Bronchial epithelial cell (primary cell): ENCODE measurements at regions not wholly inside any gene's neighbourhood (a gene's known extent, or its start where the extent isn't known, plus 50 kb on each side); places are given as distances from the start of the nearest gene placed in this dataset.
A peak's percentile ranks its signal among the peaks of the same experiment; 100 is the strongest.

Source experiments
- DNase-seq: peaks from one replicate; pipeline ENCODE4 v3.0.0-alpha.2; 2010; ENCODE audit warnings: low read depth
- FAIRE-seq: peaks from 2 replicates; lab custom pipeline; 2011; peaks lifted over from hg19 to GRCh38; lab: Jason Lieb, UNC
- H3K27me3 ChIP-seq: 2 replicates; pipeline ENCODE4 v1.5.1; 2011; ENCODE audit warnings: low read length; ENCODE audit not compliant: control insufficient read depth, insufficient read depth
- H3K36me3 ChIP-seq: 2 replicates; pipeline ENCODE4 v1.5.1; 2011; ENCODE audit warnings: low read length; ENCODE audit not compliant: control insufficient read depth, insufficient read depth
- H3K4me3 ChIP-seq: 2 replicates; pipeline ENCODE4 v1.5.1; 2011; ENCODE audit warnings: mild to moderate bottlenecking, low read depth, low read length, control low read depth
- TF ChIP-seq, protein P1 (sequence below): IDR thresholded peaks from 2 replicates; pipeline ENCODE4 v1.5.1; 2011; ENCODE audit warnings: mild to moderate bottlenecking, moderate library complexity, low read length, control low read depth, inconsistent platforms; ENCODE audit not compliant: insufficient read depth, severe bottlenecking

DNA sequence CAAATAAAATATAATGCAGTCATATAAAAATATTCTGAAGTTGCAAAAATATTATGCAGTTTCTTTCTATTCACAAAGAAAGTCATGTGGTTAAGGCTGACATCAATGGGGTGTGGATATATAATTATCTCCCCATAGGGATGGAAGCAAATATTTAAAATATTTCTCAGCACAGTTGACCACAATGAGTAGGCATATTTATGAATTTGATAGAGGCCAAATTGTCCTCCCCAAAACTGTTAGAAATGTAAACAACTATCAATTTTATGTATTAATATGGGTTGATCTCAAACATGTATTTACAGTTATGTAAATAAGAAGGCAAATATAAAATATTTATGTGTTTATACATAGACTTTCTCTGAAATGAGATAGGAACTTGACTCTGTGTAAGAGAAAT, 246.0 kb upstream of the CBLB start:
- Histone ChIP-seq H3K4me3 (no peak overlapping the region), H3K27me3 (no peaks in the 10 kb centered on the region), H3K36me3 (no peaks in the 10 kb centered on the region)
- DNase-seq: peak; percentile 38
- no peak for FAIRE-seq
- TF ChIP-seq, protein P1, sequence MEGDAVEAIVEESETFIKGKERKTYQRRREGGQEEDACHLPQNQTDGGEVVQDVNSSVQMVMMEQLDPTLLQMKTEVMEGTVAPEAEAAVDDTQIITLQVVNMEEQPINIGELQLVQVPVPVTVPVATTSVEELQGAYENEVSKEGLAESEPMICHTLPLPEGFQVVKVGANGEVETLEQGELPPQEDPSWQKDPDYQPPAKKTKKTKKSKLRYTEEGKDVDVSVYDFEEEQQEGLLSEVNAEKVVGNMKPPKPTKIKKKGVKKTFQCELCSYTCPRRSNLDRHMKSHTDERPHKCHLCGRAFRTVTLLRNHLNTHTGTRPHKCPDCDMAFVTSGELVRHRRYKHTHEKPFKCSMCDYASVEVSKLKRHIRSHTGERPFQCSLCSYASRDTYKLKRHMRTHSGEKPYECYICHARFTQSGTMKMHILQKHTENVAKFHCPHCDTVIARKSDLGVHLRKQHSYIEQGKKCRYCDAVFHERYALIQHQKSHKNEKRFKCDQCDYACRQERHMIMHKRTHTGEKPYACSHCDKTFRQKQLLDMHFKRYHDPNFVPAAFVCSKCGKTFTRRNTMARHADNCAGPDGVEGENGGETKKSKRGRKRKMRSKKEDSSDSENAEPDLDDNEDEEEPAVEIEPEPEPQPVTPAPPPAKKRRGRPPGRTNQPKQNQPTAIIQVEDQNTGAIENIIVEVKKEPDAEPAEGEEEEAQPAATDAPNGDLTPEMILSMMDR: no peak

DNA sequence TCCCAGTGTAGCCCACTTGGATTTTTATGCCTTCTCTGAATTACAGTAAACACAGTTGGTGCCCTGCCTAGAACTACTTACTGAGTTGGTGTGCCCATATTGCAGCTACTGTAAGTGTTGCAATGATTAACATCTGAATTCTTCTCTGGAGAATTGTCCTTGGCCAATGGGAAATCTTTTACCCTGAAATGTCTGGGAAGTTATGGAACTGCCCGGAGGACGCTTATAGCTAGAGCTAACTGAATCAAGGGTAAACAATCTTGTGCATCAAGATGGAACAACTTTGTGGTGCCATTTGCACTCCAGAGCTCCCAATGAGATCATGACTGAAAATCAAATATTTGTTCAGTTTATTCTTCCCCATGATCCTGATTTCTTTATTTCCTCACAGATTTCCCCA, 246.7 kb upstream of the CBLB start:
- FAIRE-seq (no peak), DNase-seq (no peak)
- Histone ChIP-seq H3K4me3 (no peak overlapping the region), H3K27me3 (no peaks in the 10 kb centered on the region), H3K36me3 (no peaks in the 10 kb centered on the region)
- TF ChIP-seq, protein P1: no peak

DNA sequence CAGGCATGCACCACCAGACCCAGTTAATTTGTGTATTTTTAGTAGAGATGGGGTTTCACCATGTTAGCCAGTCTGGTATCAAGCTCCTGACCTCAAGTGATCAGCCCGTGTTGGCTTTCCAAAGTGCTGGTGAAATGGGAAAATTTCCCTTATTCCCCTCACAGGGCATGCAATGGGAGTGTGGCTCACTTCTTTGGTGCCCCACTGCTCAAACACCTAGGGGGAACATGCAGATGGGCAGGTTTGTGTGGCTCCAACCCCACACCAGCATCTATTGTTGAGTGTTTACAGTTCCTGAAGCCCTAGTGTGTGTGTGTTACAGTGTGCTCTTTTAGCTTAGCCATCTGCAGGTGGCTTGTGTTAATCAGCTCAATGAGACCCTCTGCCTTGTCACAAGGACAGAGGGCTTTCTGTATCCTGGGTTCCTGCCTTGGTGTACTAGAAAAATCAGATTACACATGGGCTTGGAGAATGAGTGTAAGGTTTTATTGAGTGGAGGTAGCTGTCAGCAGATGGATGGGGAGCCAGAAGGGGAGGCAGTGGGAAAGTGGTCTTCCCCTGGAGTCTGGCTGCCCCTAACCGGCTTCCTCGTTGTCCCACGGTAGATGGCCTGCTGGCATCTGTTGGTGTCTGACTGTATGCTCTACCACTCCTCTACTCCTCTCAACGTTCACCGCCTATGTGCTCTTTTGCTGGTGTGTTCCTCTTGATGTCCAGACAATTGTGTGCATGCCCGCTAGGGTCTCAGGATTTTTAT, 248.1 kb upstream of the CBLB start:
- TF ChIP-seq, protein P1: no peak
- no peak for DNase-seq
- no peaks in the 10 kb centered on the region for H3K36me3 ChIP-seq
- FAIRE-seq: peak; percentile 50
- H3K27me3 ChIP-seq: no peaks in the 10 kb centered on the region
- no peak overlapping the region for H3K4me3 ChIP-seq

DNA sequence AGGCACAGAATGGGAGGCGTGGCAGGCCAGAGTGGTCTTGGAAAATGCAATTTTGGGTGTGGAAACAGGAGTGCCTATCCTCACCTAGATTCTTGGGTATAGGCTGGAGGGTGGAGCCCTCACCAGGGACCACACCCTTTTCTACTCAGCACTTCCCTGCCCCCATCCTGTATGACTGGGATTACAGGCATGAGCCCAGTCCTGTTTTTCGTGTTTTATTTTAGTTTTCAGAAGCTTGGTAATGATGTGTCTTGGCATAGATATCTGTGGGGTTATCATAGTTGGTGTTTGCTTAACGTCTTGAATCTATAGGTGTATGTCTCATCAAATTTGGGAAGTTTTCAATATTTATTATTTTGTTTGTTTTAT, 248.7 kb upstream of the CBLB start:
- H3K36me3 ChIP-seq: no peaks in the 10 kb centered on the region
- TF ChIP-seq, protein P1: no peak
- DNase-seq: peak; percentile 62
- no peak overlapping the region for H3K4me3 ChIP-seq
- H3K27me3 ChIP-seq: no peaks in the 10 kb centered on the region
- FAIRE-seq: no peak

DNA sequence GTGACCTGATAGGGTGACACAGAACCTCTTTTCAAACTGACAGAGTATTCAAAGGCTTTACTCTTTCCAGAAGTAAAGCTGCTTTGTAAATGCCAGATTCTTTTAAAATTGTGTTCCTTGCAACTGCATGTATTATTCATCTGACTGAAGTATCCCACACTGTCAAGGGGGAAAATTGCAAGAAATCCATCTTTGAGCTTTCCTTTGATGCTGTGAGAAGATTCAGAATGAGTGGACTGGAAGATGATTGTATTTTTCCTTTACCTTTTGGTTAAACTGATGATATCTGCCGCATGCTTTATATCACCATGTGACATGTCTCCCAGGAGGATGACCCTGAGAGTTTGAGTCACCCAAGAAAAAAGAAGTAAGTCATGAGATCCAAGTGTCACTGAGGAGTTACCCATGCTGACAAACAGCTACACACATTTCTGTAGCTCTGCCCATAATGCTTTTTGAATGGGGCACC, 250.8 kb upstream of the CBLB start:
- DNase-seq: no peak
- Histone ChIP-seq H3K36me3 (no peaks in the 10 kb centered on the region), H3K4me3 (no peak overlapping the region), H3K27me3 (no peaks in the 10 kb centered on the region)
- TF ChIP-seq, protein P1: no peak
- FAIRE-seq: no peak

DNA sequence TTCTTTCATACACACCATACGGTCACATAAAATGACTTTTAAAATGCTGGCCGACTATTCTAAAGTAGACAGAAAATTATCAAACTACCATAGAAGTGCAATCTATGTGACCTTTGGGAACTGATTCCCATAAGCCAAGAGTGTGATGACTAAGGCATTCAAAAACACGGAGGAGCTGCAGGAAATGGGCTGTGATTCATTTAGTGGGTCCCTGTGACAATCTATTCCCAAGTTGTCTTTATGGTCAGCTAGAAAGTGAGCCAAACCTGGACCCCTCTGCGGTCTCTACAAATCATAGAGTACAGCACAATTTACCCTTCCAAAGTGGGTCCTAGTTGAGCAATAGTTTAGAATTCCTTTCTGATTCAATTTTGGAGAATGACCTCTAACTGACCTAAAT, 251.5 kb upstream of the CBLB start:
- Histone ChIP-seq H3K36me3 (no peaks in the 10 kb centered on the region), H3K27me3 (no peaks in the 10 kb centered on the region), H3K4me3 (no peak overlapping the region)
- peak; percentile 58 for DNase-seq
- no peak for FAIRE-seq
- TF ChIP-seq, protein P1: no peak
